Tibial artery (tissue), 4 donors: ENCODE measurements at regions not wholly inside any gene's neighbourhood (a gene's known extent, or its start where the extent isn't known, plus 50 kb on each side); places are given as distances from the start of the nearest gene placed in this dataset.

Experiments used
- DNase-seq, 2 donors: peaks; one replicate each; pipeline ENCODE4 v3.0.0-alpha.2; 2019
- H3K27ac ChIP-seq, 2 donors: fragments of 200-600 bp; sonication (generic) in 1 of 2; 1 replicate in 1 of 2; 2 replicates in 1 of 2; pipeline ENCODE4 v1.5.1; 2018 to 2019; ENCODE audit warnings: mild to moderate bottlenecking in 1 of 2
- H3K27me3 ChIP-seq, 2 donors: fragments of 200-600 bp; sonication (generic) in 1 of 2; one replicate each; pipeline versions ENCODE4 v1.5.1 to v1.6.0; 2016 to 2019
- H3K36me3 ChIP-seq, 3 donors: fragments of 200-600 bp; sonication (generic) in 2 of 3; one replicate each; pipeline ENCODE4 v1.5.1; 2016 to 2019; ENCODE audit warnings: mild to moderate bottlenecking in 2 of 3
- H3K4me1 ChIP-seq, 4 donors: fragments of 200-600 bp; sonication (generic) in 2 of 4; 1 replicate in 3 of 4; 2 replicates in 1 of 4; pipeline ENCODE4 v1.5.1; 2016 to 2019
- H3K4me3 ChIP-seq, 2 donors: fragments of 200-600 bp; sonication (generic) in 1 of 2; 1 replicate in 1 of 2; 2 replicates in 1 of 2; pipeline ENCODE4 v1.5.1; 2018 to 2019; ENCODE audit warnings: mild to moderate bottlenecking in 2 of 2
- H3K9me3 ChIP-seq, 3 donors: fragments of 200-600 bp; sonication (generic) in 1 of 3; one replicate each; pipeline ENCODE4 v1.5.1; 2016 to 2019
- CTCF ChIP-seq, 2 experiments: fragments of 200-600 bp in 1 of 2; fragments of 450-650 bp in 1 of 2; IDR thresholded peaks; one replicate each; pipeline ENCODE4 v1.5.1; 2017 to 2019; ENCODE audit warnings: antibody characterized with exemption in 2 of 2, mild to moderate bottlenecking in 1 of 2, moderate library complexity in 1 of 2
- intact Hi-C: fragments of 100-400 bp; cut with DNase I; formaldehyde crosslinking; loops from one replicate; pipeline ENCODE4 v1.15.0; 2023; ENCODE audit warnings: low total_unique reads

DNA sequence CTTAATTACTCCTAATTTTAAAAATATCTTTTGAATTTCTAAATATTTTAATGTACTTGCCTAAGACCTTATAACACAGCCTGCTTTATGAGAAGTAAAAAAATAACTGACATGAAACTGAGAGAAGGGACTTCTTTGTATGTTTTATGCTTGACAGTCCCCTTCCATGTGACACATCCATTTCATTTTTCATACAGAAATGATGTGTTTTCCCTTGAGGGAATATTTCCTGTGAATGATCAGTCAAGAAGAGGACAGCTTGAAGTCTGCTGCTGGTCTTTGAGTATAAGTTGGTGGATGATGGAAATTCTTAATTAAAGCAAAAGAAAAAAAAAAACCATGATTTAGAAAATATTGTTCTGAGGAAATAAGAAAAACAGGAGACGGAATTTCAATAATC is 230.4 kb upstream of the KLHL1 start:
- Histone ChIP-seq H3K27ac (no peak overlapping the region), H3K4me1 (no peaks in the 10 kb centered on the region), H3K4me3 (no peak overlapping the region), H3K36me3 (no peaks in the 10 kb centered on the region), H3K27me3 (no peaks in the 10 kb centered on the region), H3K9me3 (no peaks in the 10 kb centered on the region)
- TF ChIP-seq CTCF (IDR thresholded peaks at IDR 0.05) = no peak
- no peak for DNase-seq
- intact Hi-C loops = no loop called here

DNA sequence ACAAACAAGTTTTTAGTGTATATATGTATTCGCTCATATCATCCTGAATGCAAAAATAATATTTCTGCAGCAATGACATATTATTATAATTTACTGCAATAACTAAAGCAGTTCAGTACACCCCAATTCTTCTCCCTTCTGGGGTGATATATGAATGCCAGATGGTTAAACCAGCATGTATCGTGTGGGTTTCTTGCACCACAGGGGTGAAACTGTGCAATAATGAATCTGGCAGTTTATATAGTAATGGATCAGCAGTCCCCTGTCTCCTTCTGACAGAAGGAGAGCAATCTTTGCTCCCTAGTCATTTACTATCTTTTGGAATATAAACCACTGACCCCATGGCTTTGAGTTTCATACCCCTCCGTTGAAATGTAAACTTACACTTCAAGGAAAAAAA is 228.6 kb upstream of the KLHL1 start:
- TF ChIP-seq CTCF (IDR thresholded peaks at IDR 0.05) = no peak
- intact Hi-C loops = no loop called here
- Histone ChIP-seq H3K27me3 (no peaks in the 10 kb centered on the region), H3K27ac (no peak overlapping the region), H3K4me1 (no peaks in the 10 kb centered on the region), H3K4me3 (no peak overlapping the region), H3K9me3 (no peaks in the 10 kb centered on the region), H3K36me3 (no peaks in the 10 kb centered on the region)
- no peak for DNase-seq

GRCh38 chr13:70333752-70334151 is 225.5 kb upstream of the KLHL1 start:
- Histone ChIP-seq H3K27ac (no peak overlapping the region), H3K4me3 (no peak overlapping the region), H3K36me3 (no peaks in the 10 kb centered on the region), H3K4me1 (no peaks in the 10 kb centered on the region), H3K27me3 (no peaks in the 10 kb centered on the region), H3K9me3 (no peaks in the 10 kb centered on the region)
- no peak for TF ChIP-seq CTCF (IDR thresholded peaks at IDR 0.05)
- no peak for DNase-seq
- intact Hi-C loops = no loop called here

DNA sequence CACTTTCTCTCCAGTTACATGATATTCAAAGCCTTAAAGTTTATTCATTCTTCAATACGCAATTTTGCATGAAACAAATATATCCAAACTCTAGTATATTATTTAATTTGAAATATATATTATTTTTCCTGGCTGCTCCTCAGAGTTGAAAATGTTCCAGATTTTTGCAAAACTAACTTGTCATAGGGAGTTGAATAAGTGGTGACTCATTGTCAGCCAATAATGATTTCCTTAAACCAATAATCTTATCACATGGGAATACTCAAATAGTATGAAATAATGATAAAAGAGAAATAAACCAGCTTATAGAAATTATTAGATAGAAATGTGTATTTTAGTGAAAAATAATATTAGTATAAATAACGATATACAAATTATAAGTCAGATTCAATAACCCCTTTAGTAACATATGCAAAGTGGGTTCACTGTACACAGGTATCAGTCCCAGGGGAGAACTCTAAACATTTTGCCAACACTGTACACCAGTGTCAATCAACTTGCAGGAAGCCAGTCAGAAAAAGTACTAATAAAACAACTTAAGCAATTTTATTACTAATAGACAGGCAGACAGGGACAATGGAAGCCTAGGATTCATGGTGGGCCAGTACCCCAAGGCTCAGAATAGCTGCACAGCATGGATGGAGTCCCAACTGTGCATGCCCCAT is 222.6 kb upstream of the KLHL1 start:
- intact Hi-C loops = no loop called here
- TF ChIP-seq CTCF (IDR thresholded peaks at IDR 0.05) = no peak
- DNase-seq = no peak

GRCh38 chr13:70324519-70324918 is 216.3 kb upstream of the KLHL1 start:
- no peak for DNase-seq
- no peaks in the 10 kb centered on the region for H3K36me3 ChIP-seq
- TF ChIP-seq CTCF (IDR thresholded peaks at IDR 0.05) = no peak
- no peaks in the 10 kb centered on the region for H3K27me3 ChIP-seq
- H3K27ac ChIP-seq = no peak overlapping the region
- H3K4me1 ChIP-seq = no peaks in the 10 kb centered on the region
- H3K4me3 ChIP-seq = no peak overlapping the region
- intact Hi-C loops = no loop called here
- no peaks in the 10 kb centered on the region for H3K9me3 ChIP-seq

More for the DNA sequence above, 222.6 kb upstream of the KLHL1 start:
- no peaks in the 10 kb centered on the region for H3K9me3 ChIP-seq
- no peaks in the 10 kb centered on the region for H3K27me3 ChIP-seq
- no peak overlapping the region for H3K27ac ChIP-seq
- no peaks in the 10 kb centered on the region for H3K36me3 ChIP-seq
- no peaks in the 10 kb centered on the region for H3K4me1 ChIP-seq
- no peak overlapping the region for H3K4me3 ChIP-seq

- Histone ChIP-seq H3K4me1 (no peaks in the 10 kb centered on the region), H3K27me3 (no peaks in the 10 kb centered on the region), H3K9me3 (no peaks in the 10 kb centered on the region), H3K4me3 (no peak overlapping the region), H3K27ac (no peak overlapping the region), H3K36me3 (no peaks in the 10 kb centered on the region)
- no peak for TF ChIP-seq CTCF (IDR thresholded peaks at IDR 0.05)
- DNase-seq = no peak
- intact Hi-C loops = no loop called here
Measured at GRCh38 chr13:70311191-70311590, 202.9 kb upstream of the KLHL1 start.
